ENCODE measurements at regions not wholly inside any gene's neighbourhood (a gene's known extent, or its start where the extent isn't known, plus 50 kb on each side); places are given as distances from the start of the nearest gene placed in this dataset.
A peak's percentile ranks its signal among the peaks of the same experiment; 100 is the strongest.

DNA sequence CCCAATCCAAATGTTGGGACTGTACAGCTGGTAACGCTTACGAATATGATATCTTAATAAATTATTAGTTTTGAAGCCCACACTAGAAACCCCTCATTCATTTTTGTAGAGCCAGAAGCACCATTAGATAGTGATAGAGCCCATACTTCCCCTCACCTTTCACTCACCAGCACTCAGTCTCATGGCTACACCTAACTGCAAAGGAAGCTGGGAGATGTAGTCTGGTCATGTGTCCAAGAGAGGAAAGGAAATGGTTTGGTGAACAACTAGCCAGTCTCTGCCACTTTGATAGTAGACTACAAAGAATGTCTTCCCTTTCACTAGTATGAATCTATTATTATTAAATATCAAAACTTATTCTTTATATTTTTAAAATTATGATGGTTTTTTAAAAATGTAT is 77.1 kb upstream of the EGFL6 start:
- Histone ChIP-seq H3K4me2 (ENCODE audit: low read depth, low read length) (no peak overlapping the region), H4K20me1 (ENCODE audit: insufficient read depth, low read length) (no peaks in the 10 kb centered on the region), H2AFZ (ENCODE audit: low read length) (no peak overlapping the region), H3K4me1 (ENCODE audit: insufficient read depth, low read length) (no peaks in the 10 kb centered on the region), H3K36me3 (replicated peaks in 1 of 2; ENCODE audit: control insufficient read depth in 1 of 2, insufficient read depth in 2 of 2, low read length in 2 of 2) (no peaks in the 10 kb centered on the region), H3K4me3 (replicated peaks in 1 of 3; ENCODE audit: insufficient read depth in 1 of 3, low read depth in 2 of 3, low read length in 3 of 3) (no peak overlapping the region), H3K9me3 (ENCODE audit: low read length) (no peaks in the 10 kb centered on the region), H3K79me2 (ENCODE audit: insufficient read depth, low read length) (no peaks in the 10 kb centered on the region), H3K27me3 (ENCODE audit: control insufficient read depth in 1 of 2, insufficient read depth in 2 of 2, low read length in 2 of 2) (no peaks in the 10 kb centered on the region), H3K27ac (ENCODE audit: extremely low read length, insufficient read depth, low read length) (no peak overlapping the region), H3K9ac (ENCODE audit: insufficient read depth, low read depth, low read length) (no peak overlapping the region)
- ChIA-PET POLR2A (no interaction called here), CTCF (ENCODE audit: low intra/inter-chr PET ratio, low total read pairs) (no interaction called here)
- peak; percentile 57; the same call in 1 of the 2 replicates for TF ChIP-seq THAP11 (CRISPR knock-in tag; IDR thresholded peaks at IDR 0.05)
- no peak for TF ChIP-seq ZNF616 (CRISPR knock-in tag; IDR thresholded peaks at IDR 0.05; ENCODE audit: low read depth)
- WGBS (ENCODE audit: low lambda C conversion rate): 92% methylated on average over 2 of the region's 2 CpGs
- intact Hi-C loops (cut with micrococcal nuclease; ENCODE audit: unreplicated experiment) (no loop called here), in situ Hi-C loops (cut with HindIII; ENCODE audit: extremely low pct_ligation_motif_present, low pct_unique_long_range_greater_than_20kb) (loop anchor here (10.0 to 25.0 kb wide), 2 partner anchors 430 to 537 kb away; no protein-coding TSS in a partner anchor)
- BruUV-seq (replicated peaks): no TSS peak
- ATAC-seq (no peak), DNase-seq (ENCODE audit: low spot score) (no peak), FAIRE-seq (no peak)

GRCh38 chrX:13491061-13491460 is 78.3 kb upstream of the EGFL6 start:
- Histone ChIP-seq H3K27me3 (ENCODE audit: control insufficient read depth in 1 of 2, insufficient read depth in 2 of 2, low read length in 2 of 2) (no peaks in the 10 kb centered on the region), H3K9ac (ENCODE audit: insufficient read depth, low read depth, low read length) (no peak overlapping the region), H4K20me1 (ENCODE audit: insufficient read depth, low read length) (no peaks in the 10 kb centered on the region), H3K79me2 (ENCODE audit: insufficient read depth, low read length) (no peaks in the 10 kb centered on the region), H3K4me2 (ENCODE audit: low read depth, low read length) (no peak overlapping the region), H3K9me3 (ENCODE audit: low read length) (no peaks in the 10 kb centered on the region), H3K27ac (ENCODE audit: extremely low read length, insufficient read depth, low read length) (no peak overlapping the region), H3K4me1 (ENCODE audit: insufficient read depth, low read length) (no peaks in the 10 kb centered on the region), H3K36me3 (replicated peaks in 1 of 2; ENCODE audit: control insufficient read depth in 1 of 2, insufficient read depth in 2 of 2, low read length in 2 of 2) (no peaks in the 10 kb centered on the region), H2AFZ (ENCODE audit: low read length) (no peak overlapping the region), H3K4me3 (replicated peaks in 1 of 3; ENCODE audit: insufficient read depth in 1 of 3, low read depth in 2 of 3, low read length in 3 of 3) (no peak overlapping the region)
- intact Hi-C loops (cut with micrococcal nuclease; ENCODE audit: unreplicated experiment) (no loop called here), in situ Hi-C loops (cut with HindIII; ENCODE audit: extremely low pct_ligation_motif_present, low pct_unique_long_range_greater_than_20kb) (loop anchor here (10.0 to 25.0 kb wide), 2 partner anchors 429 to 536 kb away; no protein-coding TSS in a partner anchor)
- ChIA-PET CTCF (ENCODE audit: low intra/inter-chr PET ratio, low total read pairs) (no interaction called here), POLR2A (no interaction called here)
- TF ChIP-seq ZBTB8A (CRISPR knock-in tag; IDR thresholded peaks at IDR 0.05; ENCODE audit: borderline replicate concordance, low read depth): no peak
- no TSS peak for BruUV-seq (replicated peaks)
- ATAC-seq (no peak), DNase-seq (ENCODE audit: low spot score) (no peak), FAIRE-seq (no peak)
- 28% methylated on average over 3 of the region's 3 CpGs for WGBS (ENCODE audit: low lambda C conversion rate)

Data from HepG2 (cell line).